HL-60 (cell line): ENCODE measurements at regions not wholly inside any gene's neighbourhood (a gene's known extent, or its start where the extent isn't known, plus 50 kb on each side); places are given as distances from the start of the nearest gene placed in this dataset.

ENCODE experiments used
- DNase-seq, 2 experiments: peaks; one replicate each; pipeline ENCODE4 v3.0.0-alpha.2; 2010 to 2020; ENCODE audit warnings: low read depth in 1 of 2, low spot score in 1 of 2
- H3K27ac ChIP-seq: fragments of 250-450 bp; sonication (Bioruptor Pico); replicated peaks from 2 replicates; pipeline ENCODE4 v1.5.1; 2020; ENCODE audit warnings: mild to moderate bottlenecking, moderate library complexity
- H3K27me3 ChIP-seq: fragments of 250-450 bp; sonication (Bioruptor Pico); 2 replicates; pipeline ENCODE4 v1.5.1; 2021; ENCODE audit warnings: mild to moderate bottlenecking, moderate library complexity; ENCODE audit not compliant: insufficient read depth, poor library complexity, severe bottlenecking
- H3K4me3 ChIP-seq: replicated peaks from 2 replicates; pipeline ENCODE4 v1.5.1; 2011; ENCODE audit warnings: mild to moderate bottlenecking, control low read depth, low read length; ENCODE audit not compliant: insufficient read depth
- GABPA ChIP-seq: IDR thresholded peaks from 2 replicates; pipeline ENCODE4 v1.6.1; 2012; ENCODE audit warnings: low read depth
- POLR2AphosphoS5 ChIP-seq: IDR thresholded peaks from 2 replicates; pipeline ENCODE4 v1.6.1; 2012; ENCODE audit warnings: low read depth
- REST ChIP-seq: IDR thresholded peaks from 2 replicates; pipeline ENCODE4 v1.6.1; 2012; ENCODE audit warnings: low read depth; ENCODE audit not compliant: insufficient replicate concordance
- SPI1 ChIP-seq: IDR thresholded peaks from 2 replicates; pipeline ENCODE4 v1.6.1; 2012; ENCODE audit warnings: low read depth, mild to moderate bottlenecking, borderline replicate concordance
- TF ChIP-seq, protein P1 (sequence below): IDR thresholded peaks from one replicate; pipeline ENCODE4 v1.5.1; 2011; ENCODE audit warnings: low read length, control low read depth, inconsistent platforms; ENCODE audit not compliant: insufficient read depth

- Histone ChIP-seq H3K4me3 (no peak overlapping the region), H3K27ac (no peak overlapping the region), H3K27me3 (no peaks in the 10 kb centered on the region)
- no peak for TF ChIP-seq SPI1
- DNase-seq: no peak
Observed at GRCh38 chr3:80006315-80006714, 238.5 kb upstream of the ROBO1 start.

DNA sequence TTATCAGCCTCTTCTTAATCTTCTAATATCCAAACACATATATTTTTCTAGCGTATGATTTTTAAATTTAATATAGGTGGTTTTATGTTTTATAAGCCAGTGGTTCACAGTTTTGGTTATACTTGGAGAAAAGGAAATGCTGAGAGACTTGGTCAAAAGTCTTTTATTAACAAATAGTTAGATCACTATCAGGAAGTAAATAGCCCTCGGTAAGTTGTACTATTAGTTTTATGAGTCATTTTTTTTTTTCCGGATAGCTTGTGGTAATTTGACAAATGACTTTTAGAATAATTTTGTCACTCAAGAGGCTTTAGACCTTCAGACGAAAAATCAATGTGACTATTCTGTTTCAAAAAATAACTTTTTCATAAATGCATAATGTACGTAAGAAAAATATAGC is 232.2 kb upstream of the ROBO1 start:
- Histone ChIP-seq H3K27me3 (no peaks in the 10 kb centered on the region), H3K27ac (no peak overlapping the region), H3K4me3 (no peak overlapping the region)
- TF ChIP-seq SPI1: no peak
- TF ChIP-seq REST: no peak
- TF ChIP-seq, protein P1, sequence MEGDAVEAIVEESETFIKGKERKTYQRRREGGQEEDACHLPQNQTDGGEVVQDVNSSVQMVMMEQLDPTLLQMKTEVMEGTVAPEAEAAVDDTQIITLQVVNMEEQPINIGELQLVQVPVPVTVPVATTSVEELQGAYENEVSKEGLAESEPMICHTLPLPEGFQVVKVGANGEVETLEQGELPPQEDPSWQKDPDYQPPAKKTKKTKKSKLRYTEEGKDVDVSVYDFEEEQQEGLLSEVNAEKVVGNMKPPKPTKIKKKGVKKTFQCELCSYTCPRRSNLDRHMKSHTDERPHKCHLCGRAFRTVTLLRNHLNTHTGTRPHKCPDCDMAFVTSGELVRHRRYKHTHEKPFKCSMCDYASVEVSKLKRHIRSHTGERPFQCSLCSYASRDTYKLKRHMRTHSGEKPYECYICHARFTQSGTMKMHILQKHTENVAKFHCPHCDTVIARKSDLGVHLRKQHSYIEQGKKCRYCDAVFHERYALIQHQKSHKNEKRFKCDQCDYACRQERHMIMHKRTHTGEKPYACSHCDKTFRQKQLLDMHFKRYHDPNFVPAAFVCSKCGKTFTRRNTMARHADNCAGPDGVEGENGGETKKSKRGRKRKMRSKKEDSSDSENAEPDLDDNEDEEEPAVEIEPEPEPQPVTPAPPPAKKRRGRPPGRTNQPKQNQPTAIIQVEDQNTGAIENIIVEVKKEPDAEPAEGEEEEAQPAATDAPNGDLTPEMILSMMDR: no peak
- no peak for DNase-seq

DNA sequence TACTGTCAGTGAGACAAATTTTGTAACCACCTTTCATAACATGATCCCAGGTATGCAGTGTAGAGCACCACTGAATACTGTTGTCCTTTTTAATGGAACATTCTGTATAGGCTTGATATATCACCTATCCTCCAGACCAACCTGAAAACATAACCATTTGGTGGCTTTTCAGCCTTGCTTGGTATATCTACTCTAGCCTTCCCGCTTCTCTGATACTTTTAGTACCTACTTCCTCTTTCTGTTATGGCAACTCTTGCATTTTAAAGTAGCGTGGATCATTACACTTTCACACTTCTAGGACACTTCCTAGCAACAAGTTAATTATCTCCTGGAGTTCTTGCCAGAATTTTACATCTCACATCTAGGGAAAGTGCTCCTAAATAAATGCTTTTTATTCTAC is 226.6 kb upstream of the ROBO1 start:
- Histone ChIP-seq H3K27ac (no peak overlapping the region), H3K27me3 (no peaks in the 10 kb centered on the region), H3K4me3 (no peak overlapping the region)
- DNase-seq: no peak
- TF ChIP-seq SPI1 (peak; percentile 65), REST (no peak)

- DNase-seq: no peak
- no peak overlapping the region for H3K27ac ChIP-seq
Observed at GRCh38 chr3:79986338-79986737, 218.5 kb upstream of the ROBO1 start.

DNA sequence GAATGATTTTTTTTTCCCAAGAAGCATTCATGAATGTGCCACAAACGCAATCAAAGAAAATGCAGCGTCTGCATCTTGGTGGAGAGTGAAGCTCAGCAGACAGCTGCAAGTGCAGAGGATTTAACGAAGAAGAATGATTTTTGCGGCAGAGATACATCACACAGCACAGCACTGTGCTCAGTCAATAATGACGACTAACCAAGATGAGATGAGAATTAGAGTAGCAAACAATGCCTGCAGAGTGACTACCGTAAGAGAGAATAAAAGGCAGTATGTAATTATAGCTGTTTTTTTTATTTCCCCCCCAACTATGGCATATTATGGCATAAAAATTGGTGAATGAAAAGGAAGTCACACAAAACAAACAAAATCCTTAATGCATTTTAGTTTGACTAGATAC is 218.0 kb upstream of the ROBO1 start:
- no peak for DNase-seq
- TF ChIP-seq REST: no peak
- no peak for TF ChIP-seq GABPA
- no peak for TF ChIP-seq POLR2AphosphoS5
- no peak for TF ChIP-seq SPI1
- TF ChIP-seq, protein P1: no peak
- no peak overlapping the region for H3K27ac ChIP-seq

More at GRCh38 chr3:79986338-79986737, 218.5 kb upstream of the ROBO1 start:
- Histone ChIP-seq H3K27me3 (no peaks in the 10 kb centered on the region), H3K4me3 (no peak overlapping the region)
- TF ChIP-seq SPI1 (no peak), GABPA (no peak), POLR2AphosphoS5 (no peak)
- TF ChIP-seq, protein P1: no peak

More for the DNA sequence above, 218.0 kb upstream of the ROBO1 start:
- H3K4me3 ChIP-seq: no peak overlapping the region
- no peaks in the 10 kb centered on the region for H3K27me3 ChIP-seq
